HG02798 (cell line): ENCODE measurements at regions not wholly inside any gene's neighbourhood (a gene's known extent, or its start where the extent isn't known, plus 50 kb on each side); places are given as distances from the start of the nearest gene placed in this dataset.

Experiments used
- ATAC-seq: cut with Tn5 transposase; IDR thresholded peaks from one replicate; pipeline ENCODE4 v1.9.1; 2021; ENCODE audit warnings: mild to moderate bottlenecking; ENCODE audit not compliant: unreplicated experiment, poor library complexity

GRCh38 chr2:126344493-126344892 lies 311.5 kb upstream of the GYPC start:
- ATAC-seq = peak; percentile 60

- ATAC-seq = no peak
Observed at GRCh38 chr2:126345691-126346090, 310.3 kb upstream of the GYPC start.

- no peak for ATAC-seq
Observed at GRCh38 chr2:126356631-126357030, 299.3 kb upstream of the GYPC start.

- ATAC-seq = no peak
Observed at GRCh38 chr2:126358122-126358521, 297.8 kb upstream of the GYPC start.

- no peak for ATAC-seq
Observed at GRCh38 chr2:126359494-126359893, 296.5 kb upstream of the GYPC start.

- ATAC-seq = no peak
Observed at GRCh38 chr2:126367361-126367760, 288.6 kb upstream of the GYPC start.

DNA sequence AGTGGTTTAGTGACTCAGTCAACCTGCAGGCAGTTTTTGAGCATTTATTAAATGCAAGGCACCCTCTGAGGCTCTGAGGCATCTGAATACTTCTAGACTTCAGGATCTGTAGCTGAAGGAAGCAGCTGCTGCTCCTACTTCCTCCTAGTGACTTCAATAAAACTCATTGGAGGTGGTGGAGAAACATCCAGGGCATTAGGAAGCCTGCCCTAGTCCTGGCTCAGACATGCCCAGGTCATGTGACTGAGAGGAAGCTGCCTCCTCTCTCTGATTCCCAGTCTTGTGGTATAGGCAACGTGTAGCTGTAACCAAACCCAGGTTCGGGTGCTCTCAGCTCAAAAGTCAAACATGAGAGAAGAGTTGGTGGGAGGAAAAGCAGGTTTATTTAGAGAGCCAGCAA lies 287.2 kb upstream of the GYPC start:
- no peak for ATAC-seq

GRCh38 chr2:126370201-126370600 lies 285.8 kb upstream of the GYPC start:
- ATAC-seq = no peak

DNA sequence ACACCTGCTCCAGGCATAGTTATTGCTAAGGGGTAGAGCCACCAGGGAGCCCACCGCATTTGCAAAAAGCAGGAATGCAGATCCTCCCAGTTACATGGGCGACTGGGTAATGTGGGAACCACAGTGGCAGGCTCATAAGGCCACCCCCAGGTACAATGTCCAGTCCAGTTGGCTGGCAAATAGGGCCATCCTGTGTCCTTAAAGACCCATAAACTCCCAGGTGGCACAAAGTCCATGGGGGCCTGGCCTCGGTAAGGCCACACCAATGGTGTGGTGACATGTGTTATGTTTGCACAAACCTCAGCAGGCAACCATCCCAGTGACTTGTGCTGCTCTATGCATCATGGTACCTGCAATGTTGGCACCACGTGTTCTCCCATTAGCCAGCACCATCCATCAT lies 283.6 kb upstream of the GYPC start:
- no peak for ATAC-seq

DNA sequence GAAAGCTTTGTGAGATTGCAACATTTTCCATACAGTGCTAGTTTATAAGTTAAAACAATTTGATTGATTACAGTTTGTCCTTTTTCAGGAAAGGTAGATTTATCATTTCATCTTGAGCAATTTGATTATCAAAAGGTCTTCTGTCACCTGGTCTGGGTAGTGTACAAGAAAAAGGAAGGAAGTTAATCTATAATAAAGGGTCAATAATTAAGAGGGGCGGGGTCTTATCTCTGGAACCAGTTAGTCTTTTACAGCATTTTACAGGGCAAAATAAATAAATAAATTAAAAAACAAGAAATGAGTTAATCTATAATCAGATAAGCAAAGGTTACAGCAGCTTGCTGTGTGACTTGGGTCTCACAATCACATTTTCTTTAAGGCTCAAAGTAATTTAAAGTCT lies 277.8 kb upstream of the GYPC start:
- ATAC-seq = no peak

GRCh38 chr2:126381091-126381490 lies 274.9 kb upstream of the GYPC start:
- no peak for ATAC-seq

- no peak for ATAC-seq
Observed at GRCh38 chr2:126382998-126383397, 273.0 kb upstream of the GYPC start.

GRCh38 chr2:126383800-126384199 lies 272.2 kb upstream of the GYPC start:
- no peak for ATAC-seq

GRCh38 chr2:126385441-126385840 lies 270.5 kb upstream of the GYPC start:
- no peak for ATAC-seq

DNA sequence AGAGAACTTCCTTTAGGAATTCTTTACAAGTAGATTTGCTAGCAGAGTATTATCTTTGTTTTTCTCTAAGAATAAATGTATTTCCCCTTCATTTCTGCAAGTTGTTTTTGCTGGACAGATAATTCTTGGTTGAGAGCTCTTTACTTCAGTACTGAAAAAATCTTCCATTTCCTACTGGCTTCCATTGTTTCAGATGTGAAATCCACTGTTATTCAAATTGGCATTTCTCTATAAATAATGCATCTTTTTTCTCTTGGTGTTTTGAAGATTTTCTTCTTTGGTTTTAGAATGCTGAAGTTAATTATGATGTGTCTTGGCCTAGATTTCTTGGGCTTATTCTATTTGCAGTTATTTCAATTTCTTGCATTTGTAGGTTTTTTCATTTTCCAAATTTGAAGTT lies 270.0 kb upstream of the GYPC start:
- ATAC-seq = no peak

DNA sequence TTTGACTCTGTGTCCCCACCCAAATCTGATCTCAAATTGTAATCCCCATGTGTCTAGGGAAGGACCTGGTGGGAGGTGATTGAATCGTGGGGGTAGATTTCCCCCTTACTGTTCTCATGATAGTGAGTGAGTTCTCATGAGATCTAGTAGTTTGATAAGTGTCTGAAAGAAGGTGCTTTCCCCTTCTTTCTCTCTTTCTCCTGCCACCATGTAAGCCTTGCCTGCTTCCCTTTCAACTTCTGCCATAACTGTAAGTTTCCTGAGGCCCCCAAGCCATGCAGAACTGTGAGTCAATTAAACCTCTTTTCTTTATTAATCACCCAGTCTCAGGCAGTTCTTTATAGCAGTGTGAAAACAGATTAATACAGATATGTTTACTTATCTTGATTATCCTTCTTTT lies 266.5 kb upstream of the GYPC start:
- no peak for ATAC-seq

- no peak for ATAC-seq
Observed at GRCh38 chr2:126392889-126393288, 263.1 kb upstream of the GYPC start.

GRCh38 chr2:126399001-126399400 lies 257.0 kb upstream of the GYPC start:
- no peak for ATAC-seq

- ATAC-seq = no peak
Observed at GRCh38 chr2:126403039-126403628, 252.8 kb upstream of the GYPC start.

- ATAC-seq = no peak
Observed at GRCh38 chr2:126406267-126406666, 249.7 kb upstream of the GYPC start.

DNA sequence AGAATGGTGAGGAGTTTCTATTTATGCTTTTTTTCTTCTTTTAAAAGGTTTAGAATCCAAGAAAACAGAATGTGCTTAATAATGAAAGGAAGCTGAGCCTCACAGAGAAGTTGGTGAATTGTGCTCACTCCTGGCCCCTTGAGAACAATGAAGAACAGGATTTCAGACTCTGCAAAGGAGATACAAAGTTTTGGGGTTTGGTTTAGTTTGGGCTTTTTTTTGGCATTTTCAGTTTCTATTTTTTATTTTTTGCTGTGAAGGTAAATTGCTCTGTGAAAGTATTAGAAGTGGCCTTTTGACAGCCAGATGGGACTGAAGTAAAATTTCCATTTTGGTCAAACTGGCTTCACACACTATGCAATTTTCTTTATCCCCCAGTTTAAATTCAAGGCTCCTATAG lies 247.3 kb upstream of the GYPC start:
- ATAC-seq = no peak

DNA sequence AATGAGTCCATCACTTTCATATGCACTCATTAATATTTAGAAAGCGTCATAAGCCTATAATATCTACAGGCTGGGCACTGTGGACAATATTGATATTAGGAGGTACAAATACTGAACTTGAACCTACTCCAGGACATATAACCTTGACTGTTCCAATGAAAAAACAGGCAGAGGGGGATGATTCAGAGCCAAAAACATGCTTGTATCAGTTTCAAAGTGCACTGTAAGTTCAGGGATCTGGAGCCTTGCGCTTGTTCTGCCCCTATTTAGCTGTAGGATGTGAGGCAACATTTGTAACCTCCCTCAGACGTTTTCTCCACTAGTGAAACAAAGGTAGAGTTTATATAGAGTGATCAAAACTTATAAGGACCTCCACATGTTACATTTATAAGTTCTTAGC lies 246.1 kb upstream of the GYPC start:
- ATAC-seq = no peak

- no peak for ATAC-seq
Observed at GRCh38 chr2:126413079-126413478, 242.9 kb upstream of the GYPC start.
